ENCODE measurements at regions not wholly inside any gene's neighbourhood (a gene's known extent, or its start where the extent isn't known, plus 50 kb on each side); places are given as distances from the start of the nearest gene placed in this dataset.

DNA sequence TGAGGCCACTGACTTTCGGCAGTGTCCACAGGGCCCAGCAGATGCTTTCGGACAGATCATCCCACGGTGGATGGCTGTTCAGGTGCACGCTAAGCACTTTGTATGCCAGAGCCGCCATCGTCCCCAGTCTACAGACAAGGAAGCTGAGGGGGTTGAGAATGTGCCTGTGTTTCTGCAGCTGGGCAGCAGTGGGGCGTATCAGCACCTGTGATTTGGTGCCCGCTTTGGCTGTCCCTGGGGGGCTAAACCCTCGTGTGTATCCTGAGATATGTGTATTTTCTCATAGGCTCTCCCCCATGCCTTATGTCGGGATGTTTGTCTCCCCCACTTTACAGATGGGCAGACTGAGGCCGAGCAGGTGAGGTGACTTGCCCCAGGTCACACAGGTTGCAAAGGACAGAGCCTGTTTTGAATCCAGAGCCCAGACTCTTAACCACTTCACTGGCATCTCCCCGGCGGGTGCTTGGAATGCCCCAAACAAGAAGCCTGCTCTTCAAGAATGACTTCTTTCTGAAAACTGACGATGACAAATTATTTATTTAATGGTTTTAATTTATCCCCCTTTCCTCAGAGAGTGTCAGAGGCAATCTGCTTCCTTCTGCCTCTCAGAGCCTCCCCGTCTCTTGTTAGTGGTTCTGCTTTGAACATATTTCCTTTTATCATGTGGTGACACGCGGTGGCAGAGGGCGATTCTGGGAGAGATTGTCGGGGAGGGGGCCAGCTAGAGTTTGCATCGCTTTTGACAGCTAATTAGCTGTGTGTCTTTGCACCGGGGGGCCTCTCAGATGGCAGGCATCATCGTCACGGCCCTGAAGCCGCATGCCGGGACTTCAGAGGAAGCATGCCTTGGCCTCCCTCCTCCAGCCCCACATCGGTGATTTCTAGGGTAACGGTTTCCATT is 149.6 kb upstream of the CIBAR2 start:
- ATAC-seq, result no peak
- H3K27ac Mint-ChIP-seq, result no peak overlapping the region

DNA sequence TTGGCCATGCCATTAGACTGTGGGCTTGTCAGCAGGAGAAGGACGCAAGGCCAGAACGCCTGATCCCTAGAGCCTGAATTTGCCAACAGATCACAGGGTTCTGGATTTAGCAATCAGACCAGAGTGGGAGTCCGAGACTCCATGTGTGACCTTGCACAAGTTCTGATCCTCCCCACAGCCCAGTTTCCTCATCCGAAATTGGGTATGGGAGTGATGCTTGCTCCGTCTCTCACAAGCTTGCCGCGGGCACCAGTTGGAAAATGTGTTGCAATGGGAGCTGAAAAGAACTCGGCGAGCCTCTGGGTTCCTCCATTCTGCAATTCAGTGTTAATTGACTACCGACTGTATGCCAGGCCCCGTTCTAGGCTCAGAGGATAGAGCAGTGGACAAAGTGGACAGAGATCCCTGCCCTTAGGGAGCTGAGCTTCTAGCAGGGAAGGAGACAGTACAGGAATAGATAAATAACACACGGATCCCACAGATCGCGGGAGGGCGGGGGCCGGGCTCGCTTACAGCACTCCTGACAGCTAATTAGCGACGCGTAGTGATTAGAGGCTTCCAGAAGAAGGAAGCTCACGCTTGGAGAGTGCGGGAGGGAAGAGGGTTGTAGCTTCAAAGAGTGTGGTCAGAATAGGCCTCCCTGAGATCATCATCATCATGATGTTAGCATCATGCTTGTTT is 150.4 kb upstream of the CIBAR2 start:
- H3K4me3 Mint-ChIP-seq, result no peak overlapping the region
- Histone ChIP-seq H3K4me1 (ENCODE audit: control insufficient read depth, insufficient read depth, low read length) (peaks cover 15% of the 10 kb centered on the region), H3K27ac (ENCODE audit: low read length) (no peak overlapping the region), H3K9me3 (ENCODE audit: control insufficient read depth, insufficient read depth, low read length) (no peaks in the 10 kb centered on the region), H3K4me3 (ENCODE audit: low read length) (no peak overlapping the region), H3K36me3 (ENCODE audit: control insufficient read depth, insufficient read depth, low read length) (no peaks in the 10 kb centered on the region), H3K27me3 (ENCODE audit: control insufficient read depth, insufficient read depth, low read length) (peaks cover 3% of the 10 kb centered on the region)
- TF ChIP-seq, protein P1, sequence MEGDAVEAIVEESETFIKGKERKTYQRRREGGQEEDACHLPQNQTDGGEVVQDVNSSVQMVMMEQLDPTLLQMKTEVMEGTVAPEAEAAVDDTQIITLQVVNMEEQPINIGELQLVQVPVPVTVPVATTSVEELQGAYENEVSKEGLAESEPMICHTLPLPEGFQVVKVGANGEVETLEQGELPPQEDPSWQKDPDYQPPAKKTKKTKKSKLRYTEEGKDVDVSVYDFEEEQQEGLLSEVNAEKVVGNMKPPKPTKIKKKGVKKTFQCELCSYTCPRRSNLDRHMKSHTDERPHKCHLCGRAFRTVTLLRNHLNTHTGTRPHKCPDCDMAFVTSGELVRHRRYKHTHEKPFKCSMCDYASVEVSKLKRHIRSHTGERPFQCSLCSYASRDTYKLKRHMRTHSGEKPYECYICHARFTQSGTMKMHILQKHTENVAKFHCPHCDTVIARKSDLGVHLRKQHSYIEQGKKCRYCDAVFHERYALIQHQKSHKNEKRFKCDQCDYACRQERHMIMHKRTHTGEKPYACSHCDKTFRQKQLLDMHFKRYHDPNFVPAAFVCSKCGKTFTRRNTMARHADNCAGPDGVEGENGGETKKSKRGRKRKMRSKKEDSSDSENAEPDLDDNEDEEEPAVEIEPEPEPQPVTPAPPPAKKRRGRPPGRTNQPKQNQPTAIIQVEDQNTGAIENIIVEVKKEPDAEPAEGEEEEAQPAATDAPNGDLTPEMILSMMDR (IDR thresholded peaks at IDR 0.05), result no peak
- H3K4me1 Mint-ChIP-seq, result peaks cover 0 to 5% of the 10 kb centered on the region in 2 donors
- no peaks in the 10 kb centered on the region for H3K9me3 Mint-ChIP-seq
- DNase-seq, result no peak
- intact Hi-C loops (cut with micrococcal nuclease), result no loop called here
- H3K27me3 Mint-ChIP-seq (ENCODE audit: low read depth in 2 of 2), result peaks cover 0 to 16% of the 10 kb centered on the region in 2 donors
- H3K36me3 Mint-ChIP-seq, result no peaks in the 10 kb centered on the region
- no peak overlapping the region for H3K27ac Mint-ChIP-seq
- no peak for ATAC-seq
- WGBS (ENCODE audit: insufficient coverage), result 85% methylated on average over 22 of the region's 22 CpGs

More for the DNA sequence above, 149.6 kb upstream of the CIBAR2 start:
- Histone ChIP-seq H3K4me3 (ENCODE audit: low read length) (no peak overlapping the region), H3K27me3 (ENCODE audit: control insufficient read depth, insufficient read depth, low read length) (peaks cover 3% of the 10 kb centered on the region), H3K4me1 (ENCODE audit: control insufficient read depth, insufficient read depth, low read length) (peaks cover 15% of the 10 kb centered on the region), H3K27ac (ENCODE audit: low read length) (no peak overlapping the region), H3K9me3 (ENCODE audit: control insufficient read depth, insufficient read depth, low read length) (no peaks in the 10 kb centered on the region), H3K36me3 (ENCODE audit: control insufficient read depth, insufficient read depth, low read length) (no peaks in the 10 kb centered on the region)
- Mint-ChIP-seq H3K27me3 (ENCODE audit: low read depth in 2 of 2) (peaks cover 0 to 18% of the 10 kb centered on the region in 2 donors), H3K4me3 (no peak overlapping the region), H3K4me1 (peaks cover 0 to 5% of the 10 kb centered on the region in 2 donors), H3K36me3 (no peaks in the 10 kb centered on the region), H3K9me3 (no peaks in the 10 kb centered on the region)
- TF ChIP-seq, protein P1 (IDR thresholded peaks at IDR 0.05), result no peak
- WGBS (ENCODE audit: insufficient coverage), result 28% methylated on average over 27 of the region's 27 CpGs
- peak in 1 of 2 donors; percentile 18 for DNase-seq
- intact Hi-C loops (cut with micrococcal nuclease), result no loop called here

DNA sequence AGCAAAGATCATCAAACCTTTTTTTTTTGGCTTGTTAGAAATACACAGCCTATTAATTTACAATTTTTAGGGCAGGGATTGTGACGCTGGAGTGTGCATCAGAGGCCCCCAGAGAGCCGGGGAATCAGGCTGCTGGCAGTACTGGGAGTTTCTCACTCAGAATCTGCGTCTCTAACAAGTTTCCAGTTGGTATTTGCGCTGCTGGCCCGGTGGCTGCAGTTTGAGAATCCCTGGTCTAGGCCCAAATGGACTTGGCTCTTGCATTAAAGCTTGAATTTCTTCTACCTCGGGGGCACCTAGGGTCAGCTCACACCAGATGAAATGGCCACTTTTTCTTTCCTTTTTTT is 150.9 kb upstream of the CIBAR2 start:
- ATAC-seq, result no peak
- no peak for DNase-seq
- Histone ChIP-seq H3K4me3 (ENCODE audit: low read length) (no peak overlapping the region), H3K9me3 (ENCODE audit: control insufficient read depth, insufficient read depth, low read length) (no peaks in the 10 kb centered on the region), H3K27ac (ENCODE audit: low read length) (no peak overlapping the region), H3K4me1 (ENCODE audit: control insufficient read depth, insufficient read depth, low read length) (peaks cover 15% of the 10 kb centered on the region), H3K36me3 (ENCODE audit: control insufficient read depth, insufficient read depth, low read length) (no peaks in the 10 kb centered on the region), H3K27me3 (ENCODE audit: control insufficient read depth, insufficient read depth, low read length) (peaks cover 3% of the 10 kb centered on the region)
- TF ChIP-seq, protein P1 (IDR thresholded peaks at IDR 0.05), result no peak
- Mint-ChIP-seq H3K36me3 (no peaks in the 10 kb centered on the region), H3K4me3 (no peak overlapping the region), H3K27ac (no peak overlapping the region), H3K9me3 (no peaks in the 10 kb centered on the region), H3K4me1 (peaks cover 0 to 5% of the 10 kb centered on the region in 2 donors), H3K27me3 (ENCODE audit: low read depth in 2 of 2) (peaks cover 0 to 14% of the 10 kb centered on the region in 2 donors)
- WGBS (ENCODE audit: insufficient coverage), result 90% methylated on average over 6 of the region's 6 CpGs
- intact Hi-C loops (cut with micrococcal nuclease), result no loop called here
